ENCODE measurements at regions not wholly inside any gene's neighbourhood (a gene's known extent, or its start where the extent isn't known, plus 50 kb on each side); places are given as distances from the start of the nearest gene placed in this dataset.

- Mint-ChIP-seq H3K9me3 (no peaks in the 10 kb centered on the region), H3K27me3 (ENCODE audit: low read depth) (no peaks in the 10 kb centered on the region)
Observed at GRCh38 chr20:17012546-17013226, 214.2 kb upstream of the PCSK2 start.

GRCh38 chr20:17014217-17014616 lies 212.6 kb upstream of the PCSK2 start:
- Mint-ChIP-seq H3K4me3 (no peak overlapping the region), H3K27ac (ENCODE audit: unreplicated experiment) (no peak overlapping the region), H3K27me3 (ENCODE audit: low read depth) (no peaks in the 10 kb centered on the region), H3K36me3 (ENCODE audit: low read depth) (no peaks in the 10 kb centered on the region), H3K4me1 (peaks cover 16% of the 10 kb centered on the region), H3K9me3 (no peaks in the 10 kb centered on the region)
- TF ChIP-seq CTCF (conservative IDR thresholded peaks at IDR 0.05), result no peak
- DNase-seq (ENCODE audit: low read depth, low spot score), result no peak

More at GRCh38 chr20:17012546-17013226, 214.2 kb upstream of the PCSK2 start:
- Mint-ChIP-seq H3K4me1 (peaks cover 26% of the 10 kb centered on the region), H3K27ac (ENCODE audit: unreplicated experiment) (no peak overlapping the region), H3K36me3 (ENCODE audit: low read depth) (no peaks in the 10 kb centered on the region), H3K4me3 (no peak overlapping the region)
- TF ChIP-seq CTCF (conservative IDR thresholded peaks at IDR 0.05), result no peak
- DNase-seq (ENCODE audit: low read depth, low spot score), result no peak

GRCh38 chr20:17014756-17015366 lies 212.0 kb upstream of the PCSK2 start:
- Mint-ChIP-seq H3K27me3 (ENCODE audit: low read depth) (no peaks in the 10 kb centered on the region), H3K27ac (ENCODE audit: unreplicated experiment) (no peak overlapping the region), H3K9me3 (no peaks in the 10 kb centered on the region), H3K36me3 (ENCODE audit: low read depth) (no peaks in the 10 kb centered on the region), H3K4me1 (peaks cover 10% of the 10 kb centered on the region), H3K4me3 (no peak overlapping the region)
- TF ChIP-seq CTCF (conservative IDR thresholded peaks at IDR 0.05), result no peak
- DNase-seq (ENCODE audit: low read depth, low spot score), result no peak

GRCh38 chr20:17017232-17017631 lies 209.6 kb upstream of the PCSK2 start:
- Mint-ChIP-seq H3K4me3 (no peak overlapping the region), H3K4me1 (no peaks in the 10 kb centered on the region), H3K36me3 (ENCODE audit: low read depth) (no peaks in the 10 kb centered on the region), H3K27me3 (ENCODE audit: low read depth) (peaks cover 3% of the 10 kb centered on the region), H3K27ac (ENCODE audit: unreplicated experiment) (no peak overlapping the region), H3K9me3 (no peaks in the 10 kb centered on the region)
- no peak for DNase-seq (ENCODE audit: low read depth, low spot score)
- no peak for TF ChIP-seq CTCF (conservative IDR thresholded peaks at IDR 0.05)

- Mint-ChIP-seq H3K4me1 (peaks cover 25% of the 10 kb centered on the region), H3K4me3 (no peak overlapping the region)
- no peak for DNase-seq (ENCODE audit: low read depth, low spot score)
Observed at GRCh38 chr20:17021481-17021880, 205.4 kb upstream of the PCSK2 start.

More at GRCh38 chr20:17021481-17021880, 205.4 kb upstream of the PCSK2 start:
- Mint-ChIP-seq H3K27ac (ENCODE audit: unreplicated experiment) (no peak overlapping the region), H3K36me3 (ENCODE audit: low read depth) (no peaks in the 10 kb centered on the region), H3K27me3 (ENCODE audit: low read depth) (peaks cover 3% of the 10 kb centered on the region), H3K9me3 (no peaks in the 10 kb centered on the region)
- TF ChIP-seq CTCF (conservative IDR thresholded peaks at IDR 0.05), result no peak
